HL-60/S4 treated with retinoic acid at 250 ng/mL for 4 days and 3 days (cell line): ENCODE measurements at regions not wholly inside any gene's neighbourhood (a gene's known extent, or its start where the extent isn't known, plus 50 kb on each side); places are given as distances from the start of the nearest gene placed in this dataset.
"Not testable (repeated sequence)": the region's sequence is repeated elsewhere in the genome, so short reads cannot be mapped to it uniquely, and the experiment has no call there.

Source experiments
- in situ Hi-C: fragments of 300-500 bp; cut with MboI; formaldehyde crosslinking; loops from 2 replicates; pipeline ENCODE4 v1.7.0; 2022; ENCODE audit warnings: low sequenced_read_pairs

DNA sequence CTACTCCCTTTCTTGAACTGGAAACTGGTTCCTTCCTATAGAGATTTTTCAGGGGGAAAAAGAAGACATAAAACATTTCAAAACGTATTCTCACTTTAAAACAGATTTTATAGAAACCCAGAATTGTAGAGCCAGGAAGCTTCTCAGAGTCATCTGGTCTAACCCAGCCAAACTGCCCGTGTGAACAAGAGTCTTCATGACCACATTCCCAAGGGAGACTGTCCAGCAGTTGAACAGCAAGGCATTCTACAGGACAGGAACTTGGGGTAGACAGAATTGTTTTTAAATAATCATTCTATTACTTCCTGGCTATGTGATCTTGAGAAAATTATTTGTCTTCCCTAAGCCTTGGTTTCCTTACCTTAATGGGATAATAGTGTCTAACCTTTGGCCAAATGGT lies 163.5 kb upstream of the IVNS1ABP start:
- in situ Hi-C loops: no loop called here

DNA sequence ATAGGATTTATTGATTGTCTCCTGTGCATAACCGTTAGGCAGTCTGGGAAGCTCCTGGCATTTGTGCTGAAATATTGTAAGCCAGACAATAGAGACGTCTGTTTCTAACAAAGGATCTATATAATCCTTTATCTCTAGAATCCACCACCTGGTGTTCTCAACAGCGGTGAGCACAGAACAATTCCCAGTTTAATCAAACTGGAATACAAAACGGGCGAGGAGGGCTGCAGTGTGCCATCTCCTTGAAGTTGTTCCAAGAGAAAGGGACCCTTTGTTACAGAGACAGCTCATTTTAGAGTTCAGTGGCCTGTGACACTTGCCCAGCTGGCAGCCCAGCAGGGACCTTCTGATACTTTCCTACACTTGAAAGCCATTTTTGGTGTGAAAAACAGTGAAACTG lies 162.8 kb upstream of the IVNS1ABP start:
- in situ Hi-C loops: no loop called here

DNA sequence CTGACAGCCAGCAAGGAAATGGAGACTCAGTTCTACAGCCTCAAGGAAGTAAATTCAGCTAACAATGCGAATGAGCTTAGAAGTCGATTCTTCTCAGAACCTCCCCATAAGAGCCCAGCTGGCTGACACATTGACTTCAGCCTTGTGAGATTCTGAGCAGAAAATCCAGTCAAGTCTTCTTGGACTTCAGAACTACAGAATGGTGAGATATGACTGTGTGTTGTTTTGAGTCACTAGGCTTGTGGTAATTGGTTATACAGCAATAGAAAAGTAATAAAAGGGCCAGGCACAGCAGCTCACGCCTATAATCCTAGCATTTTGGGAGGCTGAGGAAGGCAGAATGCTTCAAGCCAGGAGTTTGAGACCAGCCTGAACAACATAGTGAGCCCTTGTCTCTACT lies 161.8 kb upstream of the IVNS1ABP start:
- in situ Hi-C loops: no loop called here

DNA sequence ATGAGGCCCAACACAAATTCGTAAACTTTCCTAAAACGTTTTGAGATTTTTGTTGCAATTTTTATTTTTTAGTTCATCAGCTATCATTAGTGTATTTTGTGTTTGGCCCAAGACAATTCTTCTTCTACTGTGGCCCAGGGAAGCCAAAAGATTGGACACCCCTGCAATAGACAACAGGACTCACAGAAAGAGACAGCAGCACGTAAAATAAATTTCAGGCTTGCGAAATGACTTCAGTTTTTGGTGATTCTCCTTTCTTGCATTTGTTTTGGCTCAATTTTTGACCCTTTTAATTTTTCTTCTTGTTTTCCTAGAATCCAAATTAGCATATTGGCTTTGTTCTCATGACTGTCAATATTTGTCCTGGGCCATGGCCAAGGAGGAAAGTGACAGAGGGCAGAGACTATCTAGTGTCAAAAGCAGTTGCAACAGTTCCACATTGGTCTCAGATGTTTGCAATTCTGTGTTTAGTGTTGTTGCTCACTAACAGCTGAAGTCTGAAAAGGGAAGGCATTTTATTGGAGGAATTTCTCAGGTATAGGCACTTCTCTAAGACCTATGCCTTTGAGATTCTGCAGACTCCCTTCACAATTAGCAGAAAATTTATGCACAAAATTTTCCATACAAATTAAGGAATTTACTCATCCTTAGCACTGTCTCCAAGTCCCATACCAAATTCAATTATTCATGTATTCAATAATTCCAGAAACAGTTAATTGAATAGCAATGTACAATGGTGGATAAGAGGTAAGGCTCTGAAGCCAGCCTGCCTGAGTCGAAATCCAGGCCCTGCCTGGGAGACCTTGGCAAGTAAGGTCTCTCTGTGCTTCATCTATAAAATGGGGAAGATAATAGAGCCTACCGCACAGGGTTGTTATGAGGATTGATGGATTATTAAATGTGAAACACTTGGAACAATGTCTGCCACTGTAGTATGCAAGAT lies 160.9 kb upstream of the IVNS1ABP start:
- in situ Hi-C loops: no loop called here

DNA sequence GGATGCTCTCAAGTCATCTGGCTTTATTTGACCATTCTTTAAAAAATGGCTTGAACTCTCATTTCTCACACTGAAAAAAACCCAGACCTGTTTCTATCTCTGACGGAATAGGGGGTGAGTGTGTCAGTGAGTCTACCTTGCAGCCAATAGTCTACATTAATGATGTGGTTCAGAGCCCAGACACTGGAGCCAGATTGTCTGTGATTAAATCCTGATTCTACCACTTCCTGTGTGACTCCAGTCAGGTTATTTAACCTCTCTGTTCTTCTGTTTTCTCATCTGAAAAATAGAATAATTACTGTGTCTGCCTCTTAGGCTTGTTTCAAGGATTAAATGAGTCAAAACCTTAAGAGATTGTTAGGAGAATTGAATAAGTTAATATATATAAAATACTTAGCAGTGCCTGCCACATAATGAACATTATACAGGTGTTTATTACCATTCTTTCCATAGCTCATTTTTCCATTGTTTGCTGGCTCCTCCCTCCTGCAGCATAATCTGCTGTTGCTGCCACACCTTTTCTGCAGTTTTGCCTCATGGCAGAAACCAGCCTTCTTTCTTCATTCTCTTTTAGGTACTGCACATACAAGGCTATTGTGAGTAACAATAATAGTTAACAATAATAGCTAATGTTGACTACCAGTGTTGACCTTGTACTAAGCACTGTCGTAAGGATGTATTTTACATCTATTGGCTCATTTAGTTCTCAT lies 157.6 kb upstream of the IVNS1ABP start:
- in situ Hi-C loops: no loop called here

DNA sequence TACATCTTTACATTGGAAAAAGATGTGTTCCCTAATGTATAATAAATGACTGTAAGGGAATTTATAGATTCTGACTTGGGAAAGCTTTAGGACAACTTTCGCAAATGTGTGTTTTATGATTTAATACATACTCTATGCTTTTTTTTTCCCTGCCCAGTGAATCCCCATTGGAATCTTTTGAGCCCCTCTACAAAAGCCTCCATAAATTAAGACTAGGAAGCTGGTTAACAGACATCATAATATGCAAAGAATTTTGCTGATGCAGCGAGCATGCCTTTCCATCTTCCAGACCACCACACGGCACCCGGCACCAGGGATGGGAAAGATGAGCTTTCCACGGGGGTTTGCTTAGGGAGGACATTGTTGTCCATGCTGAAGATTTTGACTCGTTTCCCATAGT lies 156.1 kb upstream of the IVNS1ABP start:
- in situ Hi-C loops: no loop called here

DNA sequence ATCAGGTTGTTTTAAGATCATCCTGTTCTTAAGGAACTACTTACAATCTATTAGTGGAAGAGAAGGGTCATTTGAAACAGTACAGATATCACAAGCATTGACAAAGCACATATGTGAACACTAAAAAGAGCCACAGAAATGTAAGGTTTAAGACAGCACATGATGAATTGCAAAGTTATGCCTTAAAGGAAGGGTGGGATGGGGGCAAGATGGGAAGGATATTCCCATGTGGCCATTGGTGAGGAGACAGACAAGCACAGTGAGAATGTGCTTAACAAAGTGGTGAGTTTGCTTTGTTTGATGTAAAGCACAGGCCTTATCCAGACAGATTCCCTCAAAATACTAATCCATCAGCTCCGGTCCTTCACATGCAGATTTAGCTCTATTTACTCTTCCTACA lies 151.6 kb upstream of the IVNS1ABP start:
- in situ Hi-C loops: no loop called here

DNA sequence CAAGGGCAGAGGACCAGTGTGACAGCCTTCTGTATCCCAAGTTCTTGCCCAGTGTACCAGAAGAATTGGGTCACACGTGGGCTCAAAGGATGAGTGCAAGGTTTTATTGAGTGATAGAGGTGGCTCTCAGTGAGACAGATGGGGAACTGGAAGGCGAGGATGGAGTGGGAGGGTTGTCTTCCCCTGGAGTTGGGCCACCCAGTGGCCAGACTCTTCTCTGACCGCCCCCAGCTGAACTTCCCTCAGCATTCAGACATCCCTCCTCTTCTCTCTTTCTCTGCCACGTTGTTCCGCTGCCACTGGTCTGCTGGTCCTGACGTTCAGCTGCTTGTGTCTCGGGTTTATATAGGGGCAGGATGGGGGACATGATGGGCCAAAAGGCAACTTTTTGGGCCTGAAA lies 150.1 kb upstream of the IVNS1ABP start:
- in situ Hi-C loops: no loop called here

DNA sequence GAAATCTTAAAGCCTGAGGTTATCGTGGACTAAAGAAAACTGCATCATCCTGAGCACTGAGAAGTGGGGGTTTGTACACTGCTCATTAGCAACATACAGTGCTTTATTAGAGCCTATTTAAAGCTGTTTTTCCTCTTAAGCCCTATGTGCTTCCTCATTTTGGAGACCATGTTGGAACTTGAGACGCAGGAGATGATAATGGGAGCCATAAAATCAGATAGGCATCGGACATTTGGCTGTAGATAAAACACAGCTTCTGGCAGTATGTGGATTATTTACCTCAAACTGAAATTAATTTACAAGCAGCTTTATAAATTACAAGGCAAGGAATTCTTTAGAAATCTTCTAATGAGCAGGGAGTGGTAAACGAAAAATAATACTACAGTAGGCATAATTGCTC lies 147.7 kb upstream of the IVNS1ABP start:
- in situ Hi-C loops: no loop called here

DNA sequence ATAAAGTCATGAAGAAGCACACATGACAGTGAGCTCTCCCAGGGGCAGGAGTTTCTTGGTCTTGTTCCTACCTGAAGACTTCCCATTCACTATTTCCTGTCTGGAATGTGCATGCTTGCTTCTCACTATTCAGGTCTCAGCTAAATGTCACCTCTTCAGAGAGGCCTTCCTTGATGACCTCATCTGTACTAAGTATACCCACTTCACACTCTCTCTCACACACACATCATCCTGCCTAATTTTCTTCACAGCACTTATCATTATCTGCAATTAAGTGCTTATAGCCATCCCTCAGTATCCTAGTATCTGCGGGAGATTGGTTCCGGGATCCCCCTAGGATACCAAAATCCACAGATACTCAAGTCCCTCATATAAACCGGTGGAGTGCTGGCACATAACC lies 146.4 kb upstream of the IVNS1ABP start:
- in situ Hi-C loops: no loop called here

DNA sequence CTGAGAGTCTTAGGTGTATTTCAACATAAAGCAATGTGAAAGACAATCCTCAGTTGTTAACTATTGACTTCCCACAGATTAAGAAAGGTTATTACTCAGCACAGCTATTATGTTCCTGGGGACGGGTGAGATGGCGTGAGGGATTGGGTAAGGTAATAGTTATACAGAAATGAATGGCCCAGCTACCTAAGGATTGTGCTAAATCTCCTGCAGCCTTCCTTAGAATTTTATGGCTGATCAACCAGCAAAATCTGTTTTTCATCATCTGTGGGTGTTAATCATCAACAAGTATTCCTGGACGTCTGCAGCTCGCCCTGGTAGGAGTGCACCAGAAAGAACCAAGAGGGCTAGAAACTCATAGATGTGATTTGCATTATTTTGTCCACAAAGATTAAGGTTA lies 146.0 kb upstream of the IVNS1ABP start:
- in situ Hi-C loops: no loop called here

DNA sequence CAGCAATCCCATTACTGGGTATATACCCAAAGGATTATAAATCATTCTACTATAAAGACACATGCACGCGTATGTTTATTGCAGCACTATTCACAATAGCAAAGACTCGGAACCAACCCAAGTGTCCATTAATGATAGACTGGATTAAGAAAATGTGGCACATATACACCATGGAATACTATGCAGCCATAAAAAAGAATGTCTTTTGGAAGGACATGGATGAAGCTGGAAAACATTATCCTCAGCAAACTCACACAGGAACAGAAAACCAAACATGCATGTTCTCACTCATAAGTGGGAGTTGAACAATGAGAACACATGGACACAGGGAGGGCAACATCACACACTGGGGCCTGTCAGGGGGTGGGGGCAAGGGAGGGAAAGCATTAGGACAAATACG lies 143.7 kb upstream of the IVNS1ABP start:
- in situ Hi-C loops: not testable (repeated sequence)

DNA sequence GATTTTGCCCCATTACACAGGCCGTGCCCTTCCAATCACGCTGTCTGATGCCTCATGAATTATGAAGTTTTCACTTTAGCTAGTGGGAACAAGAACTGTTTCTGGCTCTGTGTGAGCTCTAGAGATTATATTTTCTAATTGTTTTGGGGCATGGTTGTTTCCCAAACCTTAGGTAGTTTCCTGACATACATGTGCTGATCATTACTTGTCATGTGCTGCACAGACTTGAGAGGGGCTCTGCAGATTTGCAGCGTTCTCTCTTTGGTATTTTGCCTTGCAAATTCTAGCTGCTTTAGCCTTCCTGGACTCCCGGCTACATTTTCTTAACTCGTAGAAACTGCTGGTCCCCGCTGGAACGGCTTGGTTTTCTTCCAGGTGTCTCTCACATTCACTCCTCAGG lies 142.1 kb upstream of the IVNS1ABP start:
- in situ Hi-C loops: no loop called here

DNA sequence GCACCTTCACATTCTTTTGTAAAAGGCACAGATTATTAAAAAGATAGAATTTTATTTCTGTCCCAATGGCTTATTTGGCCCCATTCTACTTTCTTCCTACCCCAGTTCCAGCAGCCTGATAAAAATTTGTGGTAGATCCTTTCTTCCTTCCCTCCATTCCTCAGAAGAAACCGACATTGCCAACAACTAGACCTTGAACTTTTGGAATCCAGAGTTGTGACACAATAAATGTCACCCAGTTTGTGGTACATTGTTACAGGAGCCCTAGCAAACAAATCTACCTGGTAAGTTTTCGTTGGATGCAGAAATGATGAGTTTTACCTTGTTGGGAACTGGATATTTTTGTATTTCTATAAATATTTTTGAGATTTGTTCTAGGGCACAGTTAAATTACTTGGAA lies 141.6 kb upstream of the IVNS1ABP start:
- in situ Hi-C loops: no loop called here

DNA sequence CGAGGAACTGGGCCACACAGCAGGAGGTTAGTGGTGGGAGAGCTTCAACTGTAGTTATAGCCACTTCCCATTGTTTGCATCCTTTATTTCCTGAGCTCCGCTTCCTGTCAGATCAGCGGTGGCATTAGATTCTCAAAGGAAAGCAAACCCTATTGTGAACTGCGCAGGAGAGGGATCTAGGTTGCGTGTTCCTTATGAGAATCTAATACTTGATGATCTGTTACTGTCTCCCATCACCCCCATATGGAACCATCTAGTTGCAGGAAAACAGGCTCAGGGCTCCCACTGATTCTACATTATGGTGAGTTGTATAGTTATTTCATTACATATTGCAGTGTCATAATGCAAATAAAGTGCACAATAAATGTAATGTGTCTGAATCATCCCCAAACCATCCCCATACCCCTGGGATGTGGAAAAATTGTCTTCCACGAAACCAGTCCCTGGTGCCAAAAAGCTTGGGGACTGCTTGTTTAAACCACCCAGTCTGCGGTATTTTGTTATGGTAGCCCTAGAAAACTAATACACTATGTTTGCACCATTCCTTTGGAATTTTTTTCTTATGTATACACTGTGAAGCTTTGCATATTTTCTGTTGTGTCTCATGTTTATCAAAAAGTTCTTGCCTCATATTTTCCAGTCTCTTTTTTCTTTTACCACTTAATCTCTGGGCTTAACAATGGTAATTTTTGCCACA lies 136.6 kb upstream of the IVNS1ABP start:
- in situ Hi-C loops: no loop called here

DNA sequence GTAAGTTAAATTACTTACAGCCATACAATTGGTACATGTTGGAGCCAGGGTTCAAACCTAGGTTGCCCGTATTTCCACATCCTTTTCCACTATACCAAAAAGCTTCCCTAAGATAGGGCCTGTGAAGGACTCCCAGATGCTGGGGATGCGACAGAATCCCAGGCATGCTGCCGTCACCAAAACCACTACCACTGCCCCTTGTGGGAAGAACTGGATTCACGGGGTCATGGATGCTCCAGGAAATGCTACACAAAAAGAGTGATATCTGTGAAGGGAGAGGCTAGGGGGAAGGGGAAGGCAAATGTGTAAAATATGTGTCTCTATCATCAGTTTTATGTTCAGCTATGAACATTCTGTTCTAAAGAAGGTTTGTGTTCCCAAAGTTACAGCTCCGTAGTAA lies 133.9 kb upstream of the IVNS1ABP start:
- in situ Hi-C loops: no loop called here

DNA sequence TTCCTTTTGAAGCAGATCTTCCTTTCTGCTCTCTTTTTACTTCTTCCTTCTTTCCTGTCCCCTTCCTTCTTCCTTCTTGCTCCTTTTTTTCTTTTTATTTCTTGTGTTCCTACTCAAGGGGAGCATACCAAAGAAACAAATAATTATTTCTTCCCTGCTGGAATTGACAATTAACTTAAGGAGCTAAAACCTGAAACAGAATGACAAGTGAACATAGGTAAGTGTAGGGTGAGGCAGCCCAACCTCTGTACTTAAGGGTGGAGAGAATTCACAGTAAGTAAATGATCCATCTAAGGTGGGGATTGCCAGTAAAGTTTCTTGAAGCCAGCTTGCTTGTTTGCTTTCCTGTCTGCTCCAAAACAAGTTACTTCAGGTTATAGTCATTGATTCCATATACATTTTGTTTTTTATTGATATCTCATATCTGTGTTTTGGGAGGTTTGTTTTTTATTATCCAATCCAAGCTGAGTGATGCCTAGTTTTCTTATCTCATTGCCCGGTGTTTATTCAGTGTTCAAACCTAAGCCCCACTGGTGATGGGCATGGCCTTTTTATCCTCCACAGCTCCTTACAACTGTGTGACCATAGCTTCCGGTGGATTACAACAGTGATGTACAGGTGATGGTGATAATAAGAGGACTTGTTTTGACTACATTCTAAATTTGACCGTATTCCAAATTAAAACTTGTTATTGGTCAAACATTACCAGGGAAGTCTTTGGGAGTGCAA lies 133.2 kb upstream of the IVNS1ABP start:
- in situ Hi-C loops: no loop called here

DNA sequence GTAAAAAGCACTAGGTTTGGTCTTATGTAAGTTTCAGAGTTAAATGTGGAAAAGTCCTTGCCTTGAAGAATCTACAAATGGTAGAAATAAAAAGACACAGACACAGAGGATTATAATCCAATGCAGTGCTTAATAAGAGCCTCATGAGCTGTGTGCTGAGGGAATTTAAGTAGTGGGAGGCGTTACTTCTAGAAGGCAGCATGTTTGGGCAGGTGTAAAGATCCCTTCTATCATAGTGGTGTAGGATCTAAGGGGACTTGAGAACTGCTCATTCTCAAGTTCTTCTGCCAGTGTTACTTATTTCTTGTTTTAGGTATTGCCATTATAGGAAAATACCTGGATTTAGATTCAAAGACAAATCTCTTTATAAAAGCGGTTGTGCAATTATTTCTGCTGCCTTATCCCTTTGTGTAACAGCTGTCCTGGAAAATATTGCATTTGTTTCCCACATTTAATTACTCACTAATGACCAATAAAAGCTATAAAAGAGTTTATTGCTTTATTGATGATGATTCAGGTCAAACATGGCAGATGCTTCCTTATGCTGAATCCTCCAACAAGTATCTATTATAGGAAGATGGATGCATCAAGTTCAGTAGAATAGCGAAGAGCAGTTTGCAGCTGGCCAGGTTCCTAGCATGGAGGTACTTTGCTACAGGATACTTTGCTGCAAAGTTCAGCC lies 132.5 kb upstream of the IVNS1ABP start:
- in situ Hi-C loops: no loop called here

DNA sequence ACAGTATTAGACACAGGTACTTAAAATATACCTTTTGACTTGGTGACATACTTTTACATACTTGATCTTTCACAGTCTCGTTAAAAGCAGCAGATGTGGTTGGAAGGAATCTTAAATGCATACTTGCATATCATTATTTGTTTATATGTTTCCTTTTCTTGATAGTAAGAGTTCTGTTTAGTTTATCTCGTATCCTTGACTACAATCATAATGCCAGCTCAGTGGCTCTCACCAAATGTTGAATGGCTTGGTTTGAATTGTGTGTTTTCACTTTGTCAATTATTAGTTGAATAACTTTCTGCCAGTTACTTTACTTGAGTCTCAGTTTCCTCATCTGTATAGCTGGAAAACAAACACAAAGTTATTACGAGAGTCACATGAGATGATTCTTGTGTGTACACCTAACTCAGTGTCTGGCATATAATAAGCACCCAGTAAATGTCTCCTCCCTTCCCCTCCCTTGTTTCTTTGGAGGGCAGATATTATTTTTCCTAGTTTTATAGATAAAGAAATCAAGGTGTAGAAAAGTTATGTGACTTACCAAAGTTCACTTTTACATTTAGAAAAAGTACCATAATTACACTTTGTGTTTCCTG lies 131.6 kb upstream of the IVNS1ABP start:
- in situ Hi-C loops: no loop called here

DNA sequence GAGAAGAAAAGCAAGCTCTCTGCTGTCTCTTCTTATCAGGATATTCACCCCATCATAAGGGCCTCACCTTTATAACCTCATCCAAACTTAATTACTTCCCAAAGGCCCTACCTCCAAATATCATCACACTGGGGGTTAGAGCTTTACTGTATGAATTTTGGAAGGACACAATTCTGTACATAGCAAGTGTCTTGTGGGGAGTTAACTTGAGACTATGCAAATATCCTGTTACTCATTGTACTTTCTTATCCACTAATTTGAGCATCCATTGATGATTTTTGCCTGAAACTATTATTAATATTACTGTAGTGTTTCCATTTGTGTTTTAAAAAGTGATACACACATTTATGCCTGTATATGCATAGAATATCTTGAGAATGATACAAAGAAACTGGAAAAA lies 129.1 kb upstream of the IVNS1ABP start:
- in situ Hi-C loops: no loop called here
